ENCODE measurements at regions not wholly inside any gene's neighbourhood (a gene's known extent, or its start where the extent isn't known, plus 50 kb on each side); places are given as distances from the start of the nearest gene placed in this dataset.

DNA sequence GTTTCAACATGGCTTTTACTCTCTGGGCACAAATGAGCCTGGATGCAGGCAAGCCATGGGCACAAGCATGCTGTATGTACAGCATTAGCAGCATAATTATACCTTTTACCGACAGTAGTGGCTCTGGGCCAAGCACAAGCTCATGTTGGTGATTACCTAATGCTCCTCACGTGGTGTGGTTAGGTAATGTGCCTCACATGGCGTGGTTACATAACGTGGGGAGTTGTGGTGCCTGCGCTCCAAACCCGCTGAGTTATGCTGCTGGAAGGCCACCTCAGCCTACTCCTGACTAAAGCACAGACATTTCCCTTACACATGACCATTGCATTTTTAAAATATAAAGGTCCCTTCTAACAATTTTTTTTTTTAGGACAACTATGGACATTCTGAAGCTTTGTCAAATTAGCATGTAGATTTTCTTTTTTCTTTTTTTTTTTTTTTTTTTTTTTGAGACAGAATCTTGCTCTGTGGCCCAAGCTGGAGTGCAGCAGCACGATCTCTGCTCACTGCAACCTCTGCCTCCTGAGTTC is 794.0 kb downstream of the EFNA5 start:
- DNase-seq (ENCODE audit: extremely low spot score), result no peak
- ChIA-PET POLR2A (no interaction called here), CTCF (no interaction called here)
- TF ChIP-seq SP1 (IDR thresholded peaks at IDR 0.05) (no peak), FOXK2 (IDR thresholded peaks at IDR 0.05) (no peak), LEF1 (IDR thresholded peaks at IDR 0.05; ENCODE audit: borderline replicate concordance) (no peak), ELF4 (IDR thresholded peaks at IDR 0.05) (no peak), CTBP1 (IDR thresholded peaks at IDR 0.05; ENCODE audit: borderline replicate concordance) (no peak)
- TF ChIP-seq, protein P1, sequence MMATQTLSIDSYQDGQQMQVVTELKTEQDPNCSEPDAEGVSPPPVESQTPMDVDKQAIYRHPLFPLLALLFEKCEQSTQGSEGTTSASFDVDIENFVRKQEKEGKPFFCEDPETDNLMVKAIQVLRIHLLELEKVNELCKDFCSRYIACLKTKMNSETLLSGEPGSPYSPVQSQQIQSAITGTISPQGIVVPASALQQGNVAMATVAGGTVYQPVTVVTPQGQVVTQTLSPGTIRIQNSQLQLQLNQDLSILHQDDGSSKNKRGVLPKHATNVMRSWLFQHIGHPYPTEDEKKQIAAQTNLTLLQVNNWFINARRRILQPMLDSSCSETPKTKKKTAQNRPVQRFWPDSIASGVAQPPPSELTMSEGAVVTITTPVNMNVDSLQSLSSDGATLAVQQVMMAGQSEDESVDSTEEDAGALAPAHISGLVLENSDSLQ (IDR thresholded peaks at IDR 0.05), result no peak

DNA sequence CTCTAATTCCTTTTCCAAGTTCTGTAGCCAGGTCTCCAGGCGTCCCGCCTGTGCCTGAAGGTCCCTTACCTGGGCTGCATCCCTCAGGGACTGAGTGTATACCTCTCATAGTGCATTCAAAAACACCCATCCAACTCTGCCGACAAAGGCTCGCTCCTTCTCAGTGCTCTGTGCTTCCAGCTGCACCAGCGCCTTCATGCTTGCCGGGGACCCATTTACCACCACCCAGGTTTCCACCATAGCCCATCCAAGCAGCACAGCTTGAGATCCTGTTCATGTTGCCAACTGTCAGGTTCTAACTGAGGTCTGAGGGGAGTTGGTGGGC is 794.5 kb downstream of the EFNA5 start:
- TF ChIP-seq FOXM1 (IDR thresholded peaks at IDR 0.05; ENCODE audit: borderline replicate concordance) (no peak), FOXK2 (IDR thresholded peaks at IDR 0.05) (no peak), HDGF (IDR thresholded peaks at IDR 0.05; ENCODE audit: borderline replicate concordance) (no peak), BHLHE40 (IDR thresholded peaks at IDR 0.05; ENCODE audit: borderline replicate concordance) (no peak), ZNF384 (IDR thresholded peaks at IDR 0.05) (no peak), NFRKB (IDR thresholded peaks at IDR 0.05) (no peak), L3MBTL2 (conservative IDR thresholded peaks at IDR 0.05) (no peak), ARNT (IDR thresholded peaks at IDR 0.05) (no peak), LEF1 (IDR thresholded peaks at IDR 0.05; ENCODE audit: borderline replicate concordance) (no peak), SUZ12 (IDR thresholded peaks at IDR 0.05) (no peak)
- TF ChIP-seq, protein P1 (IDR thresholded peaks at IDR 0.05), result no peak
- ChIA-PET POLR2A (no interaction called here), CTCF (no interaction called here)
- no peak for DNase-seq (ENCODE audit: extremely low spot score)

DNA sequence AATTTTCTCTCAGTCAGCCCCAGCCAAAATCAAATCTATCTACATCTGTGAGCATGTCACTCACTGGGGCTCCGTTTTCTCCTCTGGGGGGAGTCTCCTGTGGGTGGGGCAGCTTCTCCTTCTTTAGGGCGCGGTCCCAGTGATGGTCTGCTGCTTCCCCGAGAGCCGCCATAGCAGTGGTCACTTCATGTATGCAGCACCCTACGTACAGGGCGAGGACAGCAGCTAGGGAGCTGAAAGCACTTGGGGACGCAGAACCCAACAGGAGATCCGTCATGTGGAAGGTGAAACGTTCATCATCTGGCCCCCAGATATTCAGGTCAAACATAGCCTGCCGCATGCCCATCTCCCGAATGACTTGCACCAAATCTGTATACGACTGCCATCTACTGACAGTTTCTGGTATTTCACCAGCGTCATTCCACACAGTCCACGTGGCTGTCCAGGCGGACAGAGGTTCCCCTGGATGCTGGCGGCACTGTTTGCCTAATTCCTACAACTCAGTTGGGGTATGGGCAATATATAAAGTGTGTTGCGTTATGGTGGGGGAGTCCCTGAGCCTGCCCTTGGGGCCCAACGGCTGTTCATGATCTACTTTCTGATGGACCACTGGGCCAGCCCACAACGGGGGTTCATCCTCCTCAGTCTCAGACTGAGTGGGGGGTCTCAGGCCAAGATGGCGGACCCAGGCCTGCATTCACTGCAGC is 795.0 kb downstream of the EFNA5 start:
- no peak for DNase-seq (ENCODE audit: extremely low spot score)
- TF ChIP-seq SP1 (IDR thresholded peaks at IDR 0.05) (no peak), BHLHE40 (IDR thresholded peaks at IDR 0.05; ENCODE audit: borderline replicate concordance) (no peak), SUZ12 (IDR thresholded peaks at IDR 0.05) (no peak), HDGF (IDR thresholded peaks at IDR 0.05; ENCODE audit: borderline replicate concordance) (no peak), FOXA1 (IDR thresholded peaks at IDR 0.05) (no peak), L3MBTL2 (conservative IDR thresholded peaks at IDR 0.05) (no peak), FOXK2 (IDR thresholded peaks at IDR 0.05) (no peak), ARNT (IDR thresholded peaks at IDR 0.05) (no peak), CTBP1 (IDR thresholded peaks at IDR 0.05; ENCODE audit: borderline replicate concordance) (no peak), NFRKB (IDR thresholded peaks at IDR 0.05) (no peak), TARDBP (IDR thresholded peaks at IDR 0.05) (no peak), LEF1 (IDR thresholded peaks at IDR 0.05; ENCODE audit: borderline replicate concordance) (no peak), ZNF384 (IDR thresholded peaks at IDR 0.05) (no peak), ELF4 (IDR thresholded peaks at IDR 0.05) (no peak), FOXM1 (IDR thresholded peaks at IDR 0.05; ENCODE audit: borderline replicate concordance) (no peak)
- TF ChIP-seq, protein P1 (IDR thresholded peaks at IDR 0.05), result no peak
- ChIA-PET CTCF (no interaction called here), POLR2A (no interaction called here)

DNA sequence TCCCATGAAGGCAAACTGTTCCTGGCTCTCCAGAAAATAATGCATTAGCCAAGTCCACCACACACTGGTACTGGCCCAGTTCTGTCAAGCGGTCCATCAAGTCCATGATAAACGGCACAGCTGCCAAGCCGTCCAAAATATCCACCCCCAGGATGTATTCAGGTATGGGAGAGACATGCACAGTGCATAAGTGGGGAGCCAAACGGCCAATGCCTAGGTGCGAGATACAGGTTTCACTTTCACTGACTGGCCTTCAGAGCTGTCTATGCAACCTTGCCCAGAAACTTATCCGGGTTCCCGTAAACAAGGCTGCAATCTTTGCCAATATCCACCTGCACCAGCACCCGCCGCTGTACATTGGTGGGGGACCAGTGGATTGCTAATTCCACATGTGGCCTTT is 795.8 kb downstream of the EFNA5 start:
- DNase-seq (ENCODE audit: extremely low spot score), result no peak
- CTCF ChIA-PET, result no interaction called here

DNA sequence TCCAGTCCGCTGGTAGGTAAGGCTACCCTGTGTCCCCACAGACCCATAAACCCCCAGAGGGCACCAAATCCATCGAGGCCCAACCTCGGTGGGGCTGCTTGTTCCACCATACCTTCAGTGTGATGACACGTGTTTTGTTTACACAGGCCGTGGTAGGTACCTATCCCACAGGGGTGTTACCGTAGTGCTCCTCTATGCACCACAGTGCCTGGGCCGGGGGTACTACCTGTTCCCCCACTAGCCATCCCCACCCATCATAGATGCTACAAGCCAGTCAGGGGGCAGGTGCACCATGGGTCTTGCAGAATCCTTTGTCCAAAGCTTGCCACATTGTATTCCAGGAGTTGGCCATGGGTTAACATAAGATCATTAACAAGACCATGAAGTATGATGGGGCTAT is 796.2 kb downstream of the EFNA5 start:
- CTCF ChIA-PET, result no interaction called here

More for the DNA sequence above, 795.8 kb downstream of the EFNA5 start:
- POLR2A ChIA-PET, result no interaction called here
- TF ChIP-seq SP1 (IDR thresholded peaks at IDR 0.05) (no peak), ZNF384 (IDR thresholded peaks at IDR 0.05) (no peak), HDGF (IDR thresholded peaks at IDR 0.05; ENCODE audit: borderline replicate concordance) (no peak), ELF4 (IDR thresholded peaks at IDR 0.05) (no peak), LEF1 (IDR thresholded peaks at IDR 0.05; ENCODE audit: borderline replicate concordance) (no peak), NFRKB (IDR thresholded peaks at IDR 0.05) (no peak), FOXK2 (IDR thresholded peaks at IDR 0.05) (no peak), FOXM1 (IDR thresholded peaks at IDR 0.05; ENCODE audit: borderline replicate concordance) (no peak), BHLHE40 (IDR thresholded peaks at IDR 0.05; ENCODE audit: borderline replicate concordance) (no peak), ARNT (IDR thresholded peaks at IDR 0.05) (no peak), SUZ12 (IDR thresholded peaks at IDR 0.05) (no peak)
- TF ChIP-seq, protein P1 (IDR thresholded peaks at IDR 0.05), result no peak

DNA sequence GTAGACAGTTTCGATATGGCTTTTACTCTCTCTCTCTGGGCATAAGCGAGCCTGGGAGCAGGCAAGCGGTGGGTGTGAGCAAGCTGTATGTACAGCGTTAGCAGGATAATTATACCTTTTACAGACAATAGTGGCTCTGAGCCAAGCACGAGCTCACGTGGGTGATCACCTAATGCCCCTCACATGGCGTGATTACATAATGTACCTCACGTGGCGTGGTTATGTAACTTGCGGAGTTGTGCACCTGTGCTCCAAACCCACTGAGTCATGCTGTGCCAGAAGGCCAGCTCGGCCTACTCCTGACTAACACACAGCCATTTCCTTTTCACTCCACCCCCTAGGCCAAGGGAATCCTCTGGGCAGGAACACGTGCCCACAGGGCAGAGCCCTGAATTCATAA is 797.2 kb downstream of the EFNA5 start:
- DNase-seq (ENCODE audit: extremely low spot score), result no peak
- POLR2A ChIA-PET, result no interaction called here
- CTCF ChIA-PET, result interaction anchor here (0.6 kb wide), 1 partner anchor 603 kb away, joined by 3 read pairs; no protein-coding TSS in a partner anchor
- no peak for TF ChIP-seq L3MBTL2 (conservative IDR thresholded peaks at IDR 0.05)
- TF ChIP-seq, protein P1 (IDR thresholded peaks at IDR 0.05), result no peak
- no peak for TF ChIP-seq HDGF (IDR thresholded peaks at IDR 0.05; ENCODE audit: borderline replicate concordance)
- TF ChIP-seq NFRKB (IDR thresholded peaks at IDR 0.05), result no peak
- no peak for TF ChIP-seq LEF1 (IDR thresholded peaks at IDR 0.05; ENCODE audit: borderline replicate concordance)
- TF ChIP-seq BHLHE40 (IDR thresholded peaks at IDR 0.05; ENCODE audit: borderline replicate concordance), result no peak
- TF ChIP-seq ARNT (IDR thresholded peaks at IDR 0.05), result no peak
- TF ChIP-seq FOXM1 (IDR thresholded peaks at IDR 0.05; ENCODE audit: borderline replicate concordance), result no peak
- TF ChIP-seq TARDBP (IDR thresholded peaks at IDR 0.05), result no peak
- TF ChIP-seq ZNF384 (IDR thresholded peaks at IDR 0.05), result no peak
- TF ChIP-seq FOXK2 (IDR thresholded peaks at IDR 0.05), result no peak
- TF ChIP-seq ELF4 (IDR thresholded peaks at IDR 0.05), result no peak
- TF ChIP-seq SUZ12 (IDR thresholded peaks at IDR 0.05), result no peak
- TF ChIP-seq SP1 (IDR thresholded peaks at IDR 0.05), result no peak

More for the DNA sequence above, 796.2 kb downstream of the EFNA5 start:
- POLR2A ChIA-PET, result no interaction called here
- DNase-seq (ENCODE audit: extremely low spot score), result no peak
- no peak for TF ChIP-seq ARNT (IDR thresholded peaks at IDR 0.05)

All from HEK293T (cell line).